Fibroblast of the aortic adventitia (primary cell): ENCODE measurements at regions not wholly inside any gene's neighbourhood (a gene's known extent, or its start where the extent isn't known, plus 50 kb on each side); places are given as distances from the start of the nearest gene placed in this dataset.

Experiments
- DNase-seq: peaks from one replicate; pipeline ENCODE4 v3.0.0-alpha.2; 2010; ENCODE audit warnings: low read depth
- H3K4me3 ChIP-seq: 2 replicates; pipeline ENCODE4 v1.5.1; 2011; ENCODE audit warnings: low read depth, mild to moderate bottlenecking, control low read depth, low read length, moderate library complexity
- CTCF ChIP-seq: IDR thresholded peaks from 2 replicates; pipeline ENCODE4 v1.5.1; 2011; ENCODE audit warnings: mild to moderate bottlenecking, low read length, control low read depth, inconsistent platforms; ENCODE audit not compliant: insufficient read depth

DNA sequence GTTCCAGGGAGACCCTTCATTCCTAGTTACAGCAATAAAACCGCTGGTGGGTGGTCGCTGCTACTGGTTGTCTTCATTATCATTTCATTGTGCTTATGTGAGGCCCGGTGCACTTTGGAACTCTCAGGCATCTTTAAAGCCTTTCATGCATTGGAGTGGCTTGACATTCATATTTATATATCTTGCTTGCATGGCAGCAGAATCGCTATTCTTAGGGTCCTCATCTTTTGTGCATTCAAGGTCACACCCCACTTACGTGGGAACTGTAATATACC lies 110.1 kb downstream of the ZBTB18 start:
- no peak for TF ChIP-seq CTCF
- H3K4me3 ChIP-seq, result no peak overlapping the region
- no peak for DNase-seq

DNA sequence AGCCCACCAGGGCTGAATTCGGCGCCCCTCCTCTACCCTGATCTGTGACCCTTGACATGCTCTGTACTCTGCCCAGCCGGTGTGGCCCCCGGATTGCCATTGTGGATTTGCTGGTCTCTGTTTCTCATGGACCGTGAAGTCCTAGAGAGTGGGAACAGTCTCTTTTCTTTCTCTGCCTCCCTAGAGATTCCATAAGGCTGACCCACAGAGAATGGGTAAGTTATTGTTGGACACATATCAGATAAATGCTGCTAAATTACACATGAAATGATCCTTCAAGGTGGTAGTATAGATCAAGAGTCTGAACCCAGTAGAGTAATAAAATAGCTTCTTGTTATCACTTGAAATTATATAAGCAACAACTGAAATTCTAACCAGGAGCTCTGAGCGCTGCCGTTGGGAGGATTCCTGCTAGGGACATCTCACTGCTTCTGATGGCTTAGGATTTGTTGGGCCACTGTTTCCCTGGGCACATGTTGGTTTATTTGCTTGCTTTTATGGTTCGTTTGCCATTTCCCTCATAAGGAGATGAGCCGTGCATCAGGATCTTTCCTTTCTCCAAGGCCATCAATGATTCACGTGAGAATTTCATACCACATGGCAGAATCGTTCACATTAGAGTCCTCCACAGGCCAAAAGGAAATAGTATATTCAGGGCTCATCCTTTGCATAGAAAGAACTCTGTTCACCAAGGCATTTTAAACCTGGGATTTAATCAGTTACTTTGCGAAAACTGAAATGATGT lies 111.9 kb downstream of the ZBTB18 start:
- TF ChIP-seq CTCF, result no peak
- no peak overlapping the region for H3K4me3 ChIP-seq
- DNase-seq, result no peak

- peak overlapping the region; percentile 18 for H3K4me3 ChIP-seq
- no peak for TF ChIP-seq CTCF
- peak; percentile 97 for DNase-seq
Observed at GRCh38 chr1:244163861-244164510, 112.9 kb downstream of the ZBTB18 start.

GRCh38 chr1:244164511-244164890 lies 113.4 kb downstream of the ZBTB18 start:
- no peak for DNase-seq
- no peak for TF ChIP-seq CTCF
- H3K4me3 ChIP-seq, result no peak overlapping the region

DNA sequence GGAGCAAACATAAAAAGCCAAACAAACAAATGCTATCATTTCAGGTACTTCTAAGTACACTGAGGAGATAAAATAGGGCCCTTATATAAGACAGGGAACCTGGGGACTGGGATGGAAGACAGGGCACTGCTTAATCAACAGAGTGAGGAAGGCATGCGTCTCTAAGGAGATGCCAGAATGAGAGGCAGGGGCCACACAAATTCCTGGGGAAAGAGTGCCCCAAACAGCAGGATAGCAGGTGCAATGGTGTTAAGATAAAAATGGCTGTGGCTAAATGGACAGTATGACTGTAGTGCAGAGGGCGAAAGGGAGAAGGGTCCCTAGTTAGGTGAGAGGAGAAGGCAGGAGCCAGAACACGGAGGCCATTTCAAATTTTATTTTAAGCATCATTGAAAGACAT lies 113.9 kb downstream of the ZBTB18 start:
- no peak overlapping the region for H3K4me3 ChIP-seq
- no peak for DNase-seq
- no peak for TF ChIP-seq CTCF

DNA sequence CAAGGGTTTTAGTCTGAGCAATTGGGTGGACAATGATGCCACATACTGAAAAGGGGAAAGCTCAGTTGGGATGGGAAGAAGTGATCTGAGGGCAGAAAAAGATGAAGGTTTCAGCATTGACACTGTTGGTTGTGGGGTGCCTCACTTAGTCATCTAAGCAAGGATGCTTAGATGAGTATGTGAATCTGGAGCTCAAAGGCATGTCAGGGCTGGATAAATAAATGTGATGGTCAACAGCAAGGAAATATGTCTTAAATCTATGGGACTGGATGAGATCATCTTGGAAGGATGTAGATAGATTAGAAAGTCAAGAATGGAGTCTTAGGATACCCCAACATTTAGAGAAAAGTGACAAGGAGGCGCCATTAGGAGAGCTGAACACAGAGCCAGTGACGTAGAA lies 114.6 kb downstream of the ZBTB18 start:
- no peak for DNase-seq
- TF ChIP-seq CTCF, result no peak

More for the DNA sequence above, 114.6 kb downstream of the ZBTB18 start:
- H3K4me3 ChIP-seq, result no peak overlapping the region
